Spinal cord (tissue), 9 donors: ENCODE measurements at regions not wholly inside any gene's neighbourhood (a gene's known extent, or its start where the extent isn't known, plus 50 kb on each side); places are given as distances from the start of the nearest gene placed in this dataset.

Source experiments
- DNase-seq, 6 donors: peaks; one replicate each; pipeline versions ENCODE4 v3.0.0 to v3.0.0-alpha.2; 2013 to 2015; ENCODE audit warnings: low spot score in 6 of 6, low read depth in 4 of 6
- H3K27ac ChIP-seq: one replicate; pipeline ENCODE4 v1.5.1; 2013; ENCODE audit warnings: low read depth, low read length, control low read depth
- H3K27me3 ChIP-seq: one replicate; pipeline ENCODE4 v1.6.1; 2013; ENCODE audit warnings: low read length; ENCODE audit not compliant: control insufficient read depth, insufficient read depth
- H3K36me3 ChIP-seq: one replicate; pipeline ENCODE4 v1.6.1; 2013; ENCODE audit warnings: low read length; ENCODE audit not compliant: control insufficient read depth, insufficient read depth
- H3K4me1 ChIP-seq: one replicate; pipeline ENCODE4 v1.6.1; 2013; ENCODE audit warnings: low read length; ENCODE audit not compliant: control insufficient read depth, insufficient read depth
- H3K4me3 ChIP-seq: one replicate; pipeline ENCODE4 v1.5.1; 2013; ENCODE audit warnings: low read depth, low read length, control low read depth
- H3K9me3 ChIP-seq: one replicate; pipeline ENCODE4 v1.6.1; 2013; ENCODE audit warnings: low read length; ENCODE audit not compliant: control insufficient read depth, insufficient read depth
- WGBS: methylation state at CpG from one replicate; pipeline ENCODE4 v1.1.5; 2013; ENCODE audit warnings: missing lambda C conversion rate; ENCODE audit not compliant: insufficient coverage; 5-methylcytosine and 5-hydroxymethylcytosine counted together
- donor health status: healthy.

- no peak overlapping the region for H3K27ac ChIP-seq
- no peaks in the 10 kb centered on the region for H3K36me3 ChIP-seq
- no peaks in the 10 kb centered on the region for H3K4me1 ChIP-seq
- WGBS: 80% methylated on average over 1 of the region's 1 CpG
- no peaks in the 10 kb centered on the region for H3K9me3 ChIP-seq
- no peak overlapping the region for H3K4me3 ChIP-seq
- DNase-seq: no peak
- no peaks in the 10 kb centered on the region for H3K27me3 ChIP-seq
Measured at GRCh38 chr6:1481286-1481685, 91.9 kb downstream of the FOXF2 start.

- Histone ChIP-seq H3K4me1 (no peaks in the 10 kb centered on the region), H3K4me3 (no peak overlapping the region), H3K9me3 (no peaks in the 10 kb centered on the region), H3K36me3 (no peaks in the 10 kb centered on the region), H3K27me3 (no peaks in the 10 kb centered on the region), H3K27ac (no peak overlapping the region)
- DNase-seq: no peak
- WGBS: 92% methylated on average over 4 of the region's 9 CpGs
Measured at GRCh38 chr6:1482381-1483166, 93.2 kb downstream of the FOXF2 start.

GRCh38 chr6:1485678-1486077 is 96.3 kb downstream of the FOXF2 start:
- no peak overlapping the region for H3K27ac ChIP-seq
- 97% methylated on average over 4 of the region's 5 CpGs for WGBS
- no peaks in the 10 kb centered on the region for H3K4me1 ChIP-seq
- H3K9me3 ChIP-seq: no peaks in the 10 kb centered on the region
- no peaks in the 10 kb centered on the region for H3K36me3 ChIP-seq
- no peaks in the 10 kb centered on the region for H3K27me3 ChIP-seq
- H3K4me3 ChIP-seq: no peak overlapping the region
- DNase-seq: no peak

- Histone ChIP-seq H3K9me3 (no peaks in the 10 kb centered on the region), H3K27ac (no peak overlapping the region), H3K4me1 (no peaks in the 10 kb centered on the region), H3K27me3 (no peaks in the 10 kb centered on the region), H3K36me3 (no peaks in the 10 kb centered on the region), H3K4me3 (no peak overlapping the region)
- WGBS: 88% methylated on average over 1 of the region's 1 CpG
- DNase-seq: no peak
Measured at GRCh38 chr6:1486387-1486786, 97.0 kb downstream of the FOXF2 start.

GRCh38 chr6:1487239-1487638 is 97.9 kb downstream of the FOXF2 start:
- no peaks in the 10 kb centered on the region for H3K27me3 ChIP-seq
- H3K4me1 ChIP-seq: no peaks in the 10 kb centered on the region
- no peak overlapping the region for H3K27ac ChIP-seq
- no peak overlapping the region for H3K4me3 ChIP-seq
- DNase-seq: no peak
- 77% methylated on average over 4 of the region's 4 CpGs for WGBS
- no peaks in the 10 kb centered on the region for H3K9me3 ChIP-seq
- no peaks in the 10 kb centered on the region for H3K36me3 ChIP-seq

GRCh38 chr6:1491025-1491424 is 101.6 kb downstream of the FOXF2 start:
- no peaks in the 10 kb centered on the region for H3K27me3 ChIP-seq
- H3K36me3 ChIP-seq: no peaks in the 10 kb centered on the region
- WGBS: 98% methylated on average over 7 of the region's 11 CpGs
- H3K4me1 ChIP-seq: no peaks in the 10 kb centered on the region
- H3K9me3 ChIP-seq: no peaks in the 10 kb centered on the region
- H3K4me3 ChIP-seq: no peak overlapping the region
- H3K27ac ChIP-seq: no peak overlapping the region
- no peak for DNase-seq

GRCh38 chr6:1491591-1492319 is 102.4 kb downstream of the FOXF2 start:
- 92% methylated on average over 4 of the region's 10 CpGs for WGBS
- Histone ChIP-seq H3K27me3 (no peaks in the 10 kb centered on the region), H3K4me1 (no peaks in the 10 kb centered on the region), H3K9me3 (no peaks in the 10 kb centered on the region), H3K36me3 (no peaks in the 10 kb centered on the region), H3K27ac (no peak overlapping the region), H3K4me3 (no peak overlapping the region)
- DNase-seq: no peak

- WGBS: 81% methylated on average over 9 of the region's 9 CpGs
- H3K27ac ChIP-seq: no peak overlapping the region
Measured at GRCh38 chr6:1494671-1495070, 105.3 kb downstream of the FOXF2 start.

GRCh38 chr6:1495344-1495743 is 106.0 kb downstream of the FOXF2 start:
- WGBS: 100% methylated on average over 2 of the region's 4 CpGs
- DNase-seq: no peak
- no peak overlapping the region for H3K4me3 ChIP-seq
- H3K4me1 ChIP-seq: peaks cover 29% of the 10 kb centered on the region
- no peaks in the 10 kb centered on the region for H3K27me3 ChIP-seq
- H3K27ac ChIP-seq: no peak overlapping the region
- H3K36me3 ChIP-seq: no peaks in the 10 kb centered on the region
- H3K9me3 ChIP-seq: no peaks in the 10 kb centered on the region

More at GRCh38 chr6:1494671-1495070, 105.3 kb downstream of the FOXF2 start:
- peaks cover 24% of the 10 kb centered on the region for H3K4me1 ChIP-seq
- DNase-seq: no peak
- no peaks in the 10 kb centered on the region for H3K27me3 ChIP-seq
- no peaks in the 10 kb centered on the region for H3K36me3 ChIP-seq
- no peaks in the 10 kb centered on the region for H3K9me3 ChIP-seq
- H3K4me3 ChIP-seq: no peak overlapping the region

GRCh38 chr6:1496092-1496491 is 106.7 kb downstream of the FOXF2 start:
- peaks cover 29% of the 10 kb centered on the region for H3K4me1 ChIP-seq
- no peak for DNase-seq
- WGBS: 92% methylated on average over 4 of the region's 5 CpGs
- H3K27me3 ChIP-seq: no peaks in the 10 kb centered on the region
- no peak overlapping the region for H3K4me3 ChIP-seq
- no peaks in the 10 kb centered on the region for H3K36me3 ChIP-seq
- no peaks in the 10 kb centered on the region for H3K9me3 ChIP-seq
- H3K27ac ChIP-seq: no peak overlapping the region
